ENCODE measurements at regions not wholly inside any gene's neighbourhood (a gene's known extent, or its start where the extent isn't known, plus 50 kb on each side); places are given as distances from the start of the nearest gene placed in this dataset.

GRCh38 chr3:187946981-187947380, 201.7 kb upstream of the BCL6 start:
- TF ChIP-seq CTCF (IDR thresholded peaks at IDR 0.05; ENCODE audit: low read depth, low read length) (no peak), POLR2A (IDR thresholded peaks at IDR 0.05; ENCODE audit: extremely low read depth, insufficient read length) (no peak), MYC (IDR thresholded peaks at IDR 0.05; ENCODE audit: low read depth, low read length) (no peak)
